Endothelial cell of umbilical vein (primary cell): ENCODE measurements at regions not wholly inside any gene's neighbourhood (a gene's known extent, or its start where the extent isn't known, plus 50 kb on each side); places are given as distances from the start of the nearest gene placed in this dataset.

Experiments
- EZH2 ChIP-seq: IDR thresholded peaks from 2 replicates; pipeline ENCODE4 v1.6.1; 2012; ENCODE audit warnings: borderline replicate concordance, low read depth, mild to moderate bottlenecking, moderate library complexity, low read length, inconsistent platforms; ENCODE audit not compliant: severe bottlenecking
- FOS ChIP-seq: IDR thresholded peaks from 2 replicates; pipeline ENCODE4 v1.6.1; 2011; ENCODE audit warnings: mild to moderate bottlenecking, low read length, moderate library complexity, borderline replicate concordance; ENCODE audit not compliant: insufficient read depth
- JUN ChIP-seq: IDR thresholded peaks from 2 replicates; pipeline ENCODE4 v1.6.1; 2011; ENCODE audit warnings: borderline replicate concordance, low read depth; ENCODE audit not compliant: insufficient read length, insufficient read depth
- MYC ChIP-seq: IDR thresholded peaks from one replicate; pipeline ENCODE4 v1.6.1; 2011; ENCODE audit warnings: mild to moderate bottlenecking, low read depth, low read length
- POLR2A ChIP-seq: IDR thresholded peaks from 2 replicates; pipeline ENCODE4 v1.6.1; 2012; ENCODE audit warnings: low read depth, mild to moderate bottlenecking, control low read depth, low read length
- TF ChIP-seq, protein P1 (sequence below), 2 donors: IDR thresholded peaks; 1 replicate in 1 of 2; 2 replicates in 1 of 2; pipeline ENCODE4 v1.5.1; 2011; ENCODE audit warnings: low read length in 2 of 2, mild to moderate bottlenecking in 2 of 2, moderate library complexity in 2 of 2, control low read depth in 1 of 2, inconsistent platforms in 1 of 2, low read depth in 1 of 2; ENCODE audit not compliant: insufficient read depth in 1 of 2; ENCODE audit errors: extremely low read depth in 1 of 2
- TF ChIP-seq, protein P2 (sequence below): IDR thresholded peaks from 2 replicates; pipeline ENCODE4 v1.6.1; 2011; ENCODE audit not compliant: insufficient read depth, insufficient read length

DNA sequence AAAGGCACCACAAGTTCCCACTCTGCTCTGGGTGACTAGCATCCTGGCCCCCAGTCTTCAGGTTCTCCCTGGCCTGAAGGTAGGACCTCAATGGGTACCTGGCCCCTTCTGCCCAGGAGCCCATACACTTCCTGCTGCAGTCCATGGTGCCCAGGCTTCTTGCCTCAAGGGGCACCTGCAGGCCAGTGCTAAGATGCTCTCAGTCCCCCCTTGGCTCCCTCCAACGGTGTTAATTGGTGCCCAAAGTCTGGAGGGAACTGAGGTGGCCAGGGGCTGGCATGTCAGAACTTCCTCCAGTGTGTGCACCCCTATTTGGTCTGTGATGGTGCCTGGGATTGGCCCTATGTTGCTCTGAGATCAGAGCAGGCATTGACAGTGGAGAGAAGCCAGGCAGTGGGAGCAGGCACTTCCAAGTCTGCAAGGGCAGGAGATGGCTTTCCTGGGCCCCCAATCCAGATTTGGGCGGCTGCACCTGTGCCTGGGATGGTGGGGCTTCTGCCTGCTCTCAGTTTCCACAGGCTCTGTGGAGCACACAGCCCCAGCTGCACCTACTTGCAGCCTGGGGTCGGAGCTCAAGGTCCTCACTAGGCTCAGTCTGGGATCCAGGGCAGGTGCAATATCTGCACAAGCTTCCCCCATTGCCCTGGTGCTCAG is 301.6 kb downstream of the FAM47B start:
- TF ChIP-seq POLR2A (no peak), MYC (no peak), JUN (no peak), FOS (no peak), EZH2 (no peak)
- TF ChIP-seq, protein P1, sequence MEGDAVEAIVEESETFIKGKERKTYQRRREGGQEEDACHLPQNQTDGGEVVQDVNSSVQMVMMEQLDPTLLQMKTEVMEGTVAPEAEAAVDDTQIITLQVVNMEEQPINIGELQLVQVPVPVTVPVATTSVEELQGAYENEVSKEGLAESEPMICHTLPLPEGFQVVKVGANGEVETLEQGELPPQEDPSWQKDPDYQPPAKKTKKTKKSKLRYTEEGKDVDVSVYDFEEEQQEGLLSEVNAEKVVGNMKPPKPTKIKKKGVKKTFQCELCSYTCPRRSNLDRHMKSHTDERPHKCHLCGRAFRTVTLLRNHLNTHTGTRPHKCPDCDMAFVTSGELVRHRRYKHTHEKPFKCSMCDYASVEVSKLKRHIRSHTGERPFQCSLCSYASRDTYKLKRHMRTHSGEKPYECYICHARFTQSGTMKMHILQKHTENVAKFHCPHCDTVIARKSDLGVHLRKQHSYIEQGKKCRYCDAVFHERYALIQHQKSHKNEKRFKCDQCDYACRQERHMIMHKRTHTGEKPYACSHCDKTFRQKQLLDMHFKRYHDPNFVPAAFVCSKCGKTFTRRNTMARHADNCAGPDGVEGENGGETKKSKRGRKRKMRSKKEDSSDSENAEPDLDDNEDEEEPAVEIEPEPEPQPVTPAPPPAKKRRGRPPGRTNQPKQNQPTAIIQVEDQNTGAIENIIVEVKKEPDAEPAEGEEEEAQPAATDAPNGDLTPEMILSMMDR (IDR thresholded peaks at IDR 0.05; ENCODE audit: extremely low read depth in 1 of 2, insufficient read depth in 1 of 2, low read depth in 1 of 2, low read length in 2 of 2), result no peak
- TF ChIP-seq, protein P2, sequence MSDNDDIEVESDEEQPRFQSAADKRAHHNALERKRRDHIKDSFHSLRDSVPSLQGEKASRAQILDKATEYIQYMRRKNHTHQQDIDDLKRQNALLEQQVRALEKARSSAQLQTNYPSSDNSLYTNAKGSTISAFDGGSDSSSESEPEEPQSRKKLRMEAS, result no peak
